Fibroblast of the aortic adventitia (primary cell): ENCODE measurements at regions not wholly inside any gene's neighbourhood (a gene's known extent, or its start where the extent isn't known, plus 50 kb on each side); places are given as distances from the start of the nearest gene placed in this dataset.

Source experiments
- DNase-seq: peaks from one replicate; pipeline ENCODE4 v3.0.0-alpha.2; 2010; ENCODE audit warnings: low read depth
- H3K4me3 ChIP-seq: 2 replicates; pipeline ENCODE4 v1.5.1; 2011; ENCODE audit warnings: low read depth, mild to moderate bottlenecking, control low read depth, low read length, moderate library complexity
- CTCF ChIP-seq: IDR thresholded peaks from 2 replicates; pipeline ENCODE4 v1.5.1; 2011; ENCODE audit warnings: mild to moderate bottlenecking, low read length, control low read depth, inconsistent platforms; ENCODE audit not compliant: insufficient read depth

- no peak overlapping the region for H3K4me3 ChIP-seq
- DNase-seq, result no peak
- TF ChIP-seq CTCF, result no peak
Observed at GRCh38 chr20:53878262-53879047, 191.9 kb downstream of the BCAS1 start.

- no peak overlapping the region for H3K4me3 ChIP-seq
- TF ChIP-seq CTCF, result no peak
- DNase-seq, result no peak
Observed at GRCh38 chr20:53876956-53877355, 193.4 kb downstream of the BCAS1 start.

- no peak for TF ChIP-seq CTCF
Observed at GRCh38 chr20:53876470-53876869, 193.9 kb downstream of the BCAS1 start.

GRCh38 chr20:53875452-53875851, 194.9 kb downstream of the BCAS1 start:
- no peak overlapping the region for H3K4me3 ChIP-seq
- TF ChIP-seq CTCF, result no peak
- DNase-seq, result no peak

More at GRCh38 chr20:53876470-53876869, 193.9 kb downstream of the BCAS1 start:
- no peak overlapping the region for H3K4me3 ChIP-seq
- DNase-seq, result no peak

- TF ChIP-seq CTCF, result no peak
- no peak for DNase-seq
- H3K4me3 ChIP-seq, result no peak overlapping the region
Observed at GRCh38 chr20:53874706-53875105, 195.7 kb downstream of the BCAS1 start.

- DNase-seq, result no peak
- TF ChIP-seq CTCF, result no peak
- no peak overlapping the region for H3K4me3 ChIP-seq
Observed at GRCh38 chr20:53874104-53874503, 196.3 kb downstream of the BCAS1 start.

- TF ChIP-seq CTCF, result no peak
- no peak for DNase-seq
- no peak overlapping the region for H3K4me3 ChIP-seq
Observed at GRCh38 chr20:53873230-53873604, 197.2 kb downstream of the BCAS1 start.
